Keratinocyte (primary cell): ENCODE measurements at regions not wholly inside any gene's neighbourhood (a gene's known extent, or its start where the extent isn't known, plus 50 kb on each side); places are given as distances from the start of the nearest gene placed in this dataset.
"Not testable (repeated sequence)": the region's sequence is repeated elsewhere in the genome, so short reads cannot be mapped to it uniquely, and the experiment has no call there.

ENCODE experiments used
- CTCF ChIP-seq, 3 experiments: IDR thresholded peaks in 1 of 3; conservative IDR thresholded peaks in 1 of 3; optimal IDR thresholded peaks in 1 of 3; 2 replicates in 2 of 3; 3 replicates in 1 of 3; pipeline versions ENCODE3 to v1.5.1; 2011; ENCODE audit warnings: low read length in 3 of 3, mild to moderate bottlenecking in 3 of 3, moderate library complexity in 2 of 3, control low read depth in 1 of 3, inconsistent platforms in 1 of 3; ENCODE audit not compliant: insufficient read depth in 2 of 3; ENCODE audit errors: extremely low read depth in 1 of 3
- EZH2 ChIP-seq: IDR thresholded peaks from one replicate; pipeline ENCODE4 v1.6.1; 2012; ENCODE audit warnings: inconsistent platforms, mild to moderate bottlenecking, low read length, moderate library complexity

GRCh38 chr5:66448070-66448469, 148.1 kb upstream of the MAST4 start:
- TF ChIP-seq CTCF (optimal IDR thresholded peaks at IDR 0.05 in 1 of 3, IDR thresholded peaks at IDR 0.05 in 1 of 3, conservative IDR thresholded peaks at IDR 0.05 in 1 of 3; ENCODE audit: extremely low read depth in 1 of 3, insufficient read depth in 2 of 3, low read length in 3 of 3); EZH2: not testable (repeated sequence)
